ENCODE measurements at regions not wholly inside any gene's neighbourhood (a gene's known extent, or its start where the extent isn't known, plus 50 kb on each side); places are given as distances from the start of the nearest gene placed in this dataset.

DNA sequence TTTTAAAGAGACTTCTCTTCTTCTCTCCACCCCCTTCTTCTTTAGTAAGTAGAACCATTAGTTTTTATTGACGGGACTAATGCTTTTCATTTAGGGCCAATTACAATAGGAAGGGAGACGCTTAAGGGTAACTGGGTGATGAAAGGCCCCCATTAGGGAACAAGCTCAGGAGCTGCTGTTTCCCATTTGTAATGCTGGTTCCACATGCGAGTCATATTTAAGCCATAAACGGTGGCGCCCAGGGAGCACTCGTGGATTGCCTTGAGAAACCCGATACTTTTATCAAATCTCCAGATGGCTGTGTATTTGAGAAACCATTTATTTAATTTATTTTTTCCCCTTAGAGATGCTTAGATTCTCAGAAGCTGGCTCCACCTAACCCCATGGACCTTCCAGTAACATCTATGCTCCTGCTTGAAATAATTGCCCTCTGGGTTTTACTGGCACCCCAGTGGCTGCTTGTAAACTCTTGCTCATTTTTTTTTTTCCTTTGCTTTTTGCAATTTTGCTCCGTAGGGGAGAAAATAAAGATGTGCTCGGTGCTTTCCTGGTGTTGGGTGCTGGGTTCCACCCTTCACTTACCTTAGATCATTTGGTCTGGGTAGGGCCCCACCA, 124.2 kb upstream of the MSX1 start:
- H3K9ac ChIP-seq (ENCODE audit: low read length): no peak overlapping the region
- H3K79me2 ChIP-seq (ENCODE audit: insufficient read depth, low read length): no peaks in the 10 kb centered on the region
- ChIA-PET CTCF (no interaction called here), RAD21 (ENCODE audit: low non-redundant PET in 1 of 2, low total read pairs in 2 of 2, uncharacterized antibody in 2 of 2, unreplicated experiment in 2 of 2) (no interaction called here), POLR2A (no interaction called here)
- no peak for DNase-seq (ENCODE audit: low read depth, low spot score)
- no peak overlapping the region for H3K27ac ChIP-seq (ENCODE audit: low read depth, low read length)
- no TSS peak for BruUV-seq (replicated peaks)
- ATAC-seq: no peak
- H3K9me2 ChIP-seq (ENCODE audit: insufficient read depth): no peaks in the 10 kb centered on the region
- H3K4me1 ChIP-seq (ENCODE audit: control insufficient read depth in 1 of 2, insufficient read depth in 2 of 2, low read length in 2 of 2): peaks cover 0 to 3% of the 10 kb centered on the region in 2 experiments; a peak in 1 of 4 replicates
- H3K4me3 ChIP-seq (replicated peaks in 1 of 2; ENCODE audit: low read depth in 1 of 2, low read length in 2 of 2): no peak overlapping the region
- H3K36me3 ChIP-seq (ENCODE audit: control insufficient read depth in 1 of 2, insufficient read depth in 2 of 2, low read length in 2 of 2): no peaks in the 10 kb centered on the region
- no peak overlapping the region for H3K4me2 ChIP-seq (ENCODE audit: low read length)
- no peak overlapping the region for H2AFZ ChIP-seq (ENCODE audit: low read depth, low read length, poor library complexity, severe bottlenecking)
- H3K27me3 ChIP-seq (ENCODE audit: insufficient read depth, low read length): no peaks in the 10 kb centered on the region
- TF ChIP-seq FOSL1 (IDR thresholded peaks at IDR 0.05; ENCODE audit: low read depth) (no peak), YY1 (IDR thresholded peaks at IDR 0.05; ENCODE audit: extremely low read depth, insufficient replicate concordance, low read depth, low read length) (no peak), POLR2AphosphoS5 (IDR thresholded peaks at IDR 0.05; ENCODE audit: low read depth, low read length) (no peak), SIN3A (IDR thresholded peaks at IDR 0.05; ENCODE audit: low read depth) (no peak), SP1 (IDR thresholded peaks at IDR 0.05; ENCODE audit: low read depth) (no peak), SRF (IDR thresholded peaks at IDR 0.05; ENCODE audit: low read depth) (no peak), ZFX (IDR thresholded peaks at IDR 0.05) (no peak), CEBPB (IDR thresholded peaks at IDR 0.05; ENCODE audit: low read depth) (no peak), EGR1 (IDR thresholded peaks at IDR 0.05; ENCODE audit: low read depth) (no peak), CBX3 (IDR thresholded peaks at IDR 0.05; ENCODE audit: low read depth) (no peak), EZH2phosphoT487 (IDR thresholded peaks at IDR 0.05; ENCODE audit: borderline replicate concordance) (no peak), EZH2 (IDR thresholded peaks at IDR 0.05) (no peak), ZNF274 (IDR thresholded peaks at IDR 0.05; ENCODE audit: low read depth, low read length) (no peak), TCF7L2 (IDR thresholded peaks at IDR 0.05; ENCODE audit: borderline replicate concordance, extremely low read depth, insufficient read depth, insufficient read length) (no peak)
- TF ChIP-seq, protein P1, sequence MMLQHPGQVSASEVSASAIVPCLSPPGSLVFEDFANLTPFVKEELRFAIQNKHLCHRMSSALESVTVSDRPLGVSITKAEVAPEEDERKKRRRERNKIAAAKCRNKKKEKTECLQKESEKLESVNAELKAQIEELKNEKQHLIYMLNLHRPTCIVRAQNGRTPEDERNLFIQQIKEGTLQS (IDR thresholded peaks at IDR 0.05): no peak
- TF ChIP-seq, protein P2, sequence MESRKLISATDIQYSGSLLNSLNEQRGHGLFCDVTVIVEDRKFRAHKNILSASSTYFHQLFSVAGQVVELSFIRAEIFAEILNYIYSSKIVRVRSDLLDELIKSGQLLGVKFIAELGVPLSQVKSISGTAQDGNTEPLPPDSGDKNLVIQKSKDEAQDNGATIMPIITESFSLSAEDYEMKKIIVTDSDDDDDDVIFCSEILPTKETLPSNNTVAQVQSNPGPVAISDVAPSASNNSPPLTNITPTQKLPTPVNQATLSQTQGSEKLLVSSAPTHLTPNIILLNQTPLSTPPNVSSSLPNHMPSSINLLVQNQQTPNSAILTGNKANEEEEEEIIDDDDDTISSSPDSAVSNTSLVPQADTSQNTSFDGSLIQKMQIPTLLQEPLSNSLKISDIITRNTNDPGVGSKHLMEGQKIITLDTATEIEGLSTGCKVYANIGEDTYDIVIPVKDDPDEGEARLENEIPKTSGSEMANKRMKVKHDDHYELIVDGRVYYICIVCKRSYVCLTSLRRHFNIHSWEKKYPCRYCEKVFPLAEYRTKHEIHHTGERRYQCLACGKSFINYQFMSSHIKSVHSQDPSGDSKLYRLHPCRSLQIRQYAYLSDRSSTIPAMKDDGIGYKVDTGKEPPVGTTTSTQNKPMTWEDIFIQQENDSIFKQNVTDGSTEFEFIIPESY (IDR thresholded peaks at IDR 0.05; ENCODE audit: extremely low read depth, insufficient replicate concordance, low read length): no peak
- TF ChIP-seq, protein P3, sequence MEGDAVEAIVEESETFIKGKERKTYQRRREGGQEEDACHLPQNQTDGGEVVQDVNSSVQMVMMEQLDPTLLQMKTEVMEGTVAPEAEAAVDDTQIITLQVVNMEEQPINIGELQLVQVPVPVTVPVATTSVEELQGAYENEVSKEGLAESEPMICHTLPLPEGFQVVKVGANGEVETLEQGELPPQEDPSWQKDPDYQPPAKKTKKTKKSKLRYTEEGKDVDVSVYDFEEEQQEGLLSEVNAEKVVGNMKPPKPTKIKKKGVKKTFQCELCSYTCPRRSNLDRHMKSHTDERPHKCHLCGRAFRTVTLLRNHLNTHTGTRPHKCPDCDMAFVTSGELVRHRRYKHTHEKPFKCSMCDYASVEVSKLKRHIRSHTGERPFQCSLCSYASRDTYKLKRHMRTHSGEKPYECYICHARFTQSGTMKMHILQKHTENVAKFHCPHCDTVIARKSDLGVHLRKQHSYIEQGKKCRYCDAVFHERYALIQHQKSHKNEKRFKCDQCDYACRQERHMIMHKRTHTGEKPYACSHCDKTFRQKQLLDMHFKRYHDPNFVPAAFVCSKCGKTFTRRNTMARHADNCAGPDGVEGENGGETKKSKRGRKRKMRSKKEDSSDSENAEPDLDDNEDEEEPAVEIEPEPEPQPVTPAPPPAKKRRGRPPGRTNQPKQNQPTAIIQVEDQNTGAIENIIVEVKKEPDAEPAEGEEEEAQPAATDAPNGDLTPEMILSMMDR (IDR thresholded peaks at IDR 0.05 in 2 of 3, conservative IDR thresholded peaks at IDR 0.05 in 1 of 3; ENCODE audit: borderline replicate concordance in 1 of 3, insufficient read depth in 1 of 3, low read depth in 2 of 3, low read length in 2 of 3): no peak
- H4K20me1 ChIP-seq (ENCODE audit: insufficient read depth): no peaks in the 10 kb centered on the region
- intact Hi-C loops (cut with micrococcal nuclease): no loop called here
- H3K9me3 ChIP-seq (ENCODE audit: control insufficient read depth in 1 of 2, insufficient read depth in 1 of 2, low read depth in 1 of 2, low read length in 2 of 2): no peaks in the 10 kb centered on the region
